ENCODE measurements at regions not wholly inside any gene's neighbourhood (a gene's known extent, or its start where the extent isn't known, plus 50 kb on each side); places are given as distances from the start of the nearest gene placed in this dataset.

DNA sequence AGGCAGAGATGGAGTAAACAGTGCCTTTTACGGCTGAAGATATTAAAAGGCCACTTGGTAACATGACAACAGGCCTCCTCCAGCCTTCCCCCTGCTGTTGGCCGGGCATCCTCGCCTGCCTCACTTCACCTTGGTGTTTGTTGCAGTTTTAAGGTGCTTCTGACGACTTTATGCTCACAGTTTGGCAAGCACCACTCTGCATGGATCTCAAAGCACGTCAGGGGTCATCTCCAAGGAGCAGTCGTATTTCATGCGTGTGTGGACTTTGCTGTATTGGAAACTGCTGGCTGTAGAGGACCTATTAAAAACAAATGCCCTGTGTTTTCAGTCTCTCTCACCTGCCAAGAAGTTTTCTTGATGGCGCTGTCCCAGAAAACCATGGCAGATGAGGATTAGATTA lies 483.1 kb downstream of the RPS24 start:
- no peak for DNase-seq (ENCODE audit: low spot score)

DNA sequence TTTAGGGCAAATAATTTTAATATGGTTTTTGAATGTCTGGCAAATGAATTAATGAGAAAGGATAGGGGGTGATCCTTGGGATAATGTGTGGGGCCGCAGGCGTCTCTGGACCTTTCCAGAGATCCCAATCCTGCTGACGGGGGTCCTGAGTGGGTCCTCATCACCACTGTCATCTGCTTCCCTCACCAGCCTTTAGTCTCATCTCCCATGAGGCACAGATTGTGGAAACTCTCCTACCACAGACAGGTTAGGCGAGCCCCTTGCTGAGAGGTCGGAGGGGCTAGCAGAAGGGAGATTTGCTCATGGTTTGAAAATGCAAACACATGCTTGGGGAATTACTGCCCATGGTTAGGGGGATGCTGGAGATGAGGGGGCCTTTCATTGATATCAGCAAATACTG lies 484.6 kb downstream of the RPS24 start:
- no peak for DNase-seq (ENCODE audit: low spot score)

DNA sequence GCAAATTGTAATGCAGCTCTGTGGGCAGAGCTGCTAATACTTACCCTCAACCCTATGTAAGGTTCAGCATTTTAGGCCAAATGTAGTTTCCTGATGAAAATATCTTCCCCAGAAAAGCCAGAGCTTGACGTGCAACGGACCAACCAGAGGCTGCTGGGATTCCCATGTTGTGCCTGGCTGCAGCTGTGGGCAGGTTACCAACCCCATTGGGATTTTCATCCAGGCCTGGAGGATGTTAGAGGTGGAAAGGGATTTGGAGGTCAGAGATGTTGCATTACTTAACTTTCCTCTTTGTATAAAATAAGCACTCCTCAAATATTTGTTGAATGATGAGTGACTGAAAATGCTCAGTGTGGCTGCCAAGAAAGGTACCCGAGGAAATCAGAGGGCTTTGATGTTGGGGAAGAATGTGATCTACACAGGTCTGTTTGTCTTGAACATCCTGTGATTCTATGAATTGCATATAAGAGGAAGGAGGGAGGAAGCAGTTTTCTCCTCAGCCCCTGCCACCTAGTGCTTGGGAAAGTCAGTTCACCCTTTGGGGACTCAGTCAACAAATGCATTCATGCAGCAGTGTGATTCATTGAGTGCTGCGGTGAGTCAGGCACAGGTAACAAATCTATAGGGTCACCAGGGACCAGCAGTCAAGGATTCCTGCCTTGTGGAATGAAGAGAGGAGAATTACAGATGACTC lies 487.2 kb downstream of the RPS24 start:
- peak; percentile 34 for DNase-seq (ENCODE audit: low spot score)

DNA sequence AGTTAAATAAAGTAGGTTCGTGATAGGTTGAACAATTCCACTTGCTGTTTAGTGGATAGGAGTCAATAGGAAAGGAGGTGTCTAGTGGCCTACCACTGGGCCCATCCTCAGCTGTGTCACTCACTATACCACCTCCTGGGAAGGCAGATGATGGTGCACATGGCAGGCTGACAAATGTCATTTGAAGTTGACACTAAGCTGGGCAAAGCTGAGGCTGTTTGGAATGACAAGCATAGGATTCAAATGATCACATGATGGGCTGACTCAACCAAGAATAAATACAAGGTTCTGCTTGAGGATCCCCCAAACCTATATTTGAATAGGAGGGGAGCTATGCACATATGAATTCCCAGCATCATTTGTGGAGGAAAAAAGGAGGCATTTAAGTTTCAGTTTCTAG lies 489.8 kb downstream of the RPS24 start:
- DNase-seq (ENCODE audit: low spot score), result no peak

- no peak for DNase-seq (ENCODE audit: low spot score)
Measured at GRCh38 chr10:78524342-78524741, 490.7 kb downstream of the RPS24 start.

DNA sequence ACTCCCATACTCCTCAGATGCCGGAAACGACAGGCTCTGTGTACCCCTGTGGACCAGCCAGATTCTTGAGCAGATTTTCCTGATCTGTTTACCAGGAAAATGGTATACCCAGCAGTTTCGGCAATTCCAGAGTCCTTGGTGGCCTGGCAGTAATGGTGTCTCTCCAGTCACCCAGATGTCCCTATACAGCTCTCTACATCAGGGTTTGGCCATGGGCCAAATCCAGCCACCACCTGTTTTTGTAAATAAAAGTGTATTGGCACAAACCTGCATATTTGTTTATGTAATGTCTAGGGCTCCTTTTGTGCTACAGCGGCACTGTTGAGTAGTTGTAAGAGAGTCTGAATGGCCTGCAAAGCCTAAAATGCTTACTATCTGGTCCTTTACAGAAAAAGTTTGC lies 491.3 kb downstream of the RPS24 start:
- DNase-seq (ENCODE audit: low spot score), result no peak

GRCh38 chr10:78526347-78526746 lies 492.7 kb downstream of the RPS24 start:
- DNase-seq (ENCODE audit: low spot score), result no peak

- no peak for DNase-seq (ENCODE audit: low spot score)
Measured at GRCh38 chr10:78527296-78527695, 493.6 kb downstream of the RPS24 start.

- no peak for DNase-seq (ENCODE audit: low spot score)
Measured at GRCh38 chr10:78528749-78529204, 495.1 kb downstream of the RPS24 start.

GRCh38 chr10:78529262-78529661 lies 495.6 kb downstream of the RPS24 start:
- DNase-seq (ENCODE audit: low spot score), result no peak

DNA sequence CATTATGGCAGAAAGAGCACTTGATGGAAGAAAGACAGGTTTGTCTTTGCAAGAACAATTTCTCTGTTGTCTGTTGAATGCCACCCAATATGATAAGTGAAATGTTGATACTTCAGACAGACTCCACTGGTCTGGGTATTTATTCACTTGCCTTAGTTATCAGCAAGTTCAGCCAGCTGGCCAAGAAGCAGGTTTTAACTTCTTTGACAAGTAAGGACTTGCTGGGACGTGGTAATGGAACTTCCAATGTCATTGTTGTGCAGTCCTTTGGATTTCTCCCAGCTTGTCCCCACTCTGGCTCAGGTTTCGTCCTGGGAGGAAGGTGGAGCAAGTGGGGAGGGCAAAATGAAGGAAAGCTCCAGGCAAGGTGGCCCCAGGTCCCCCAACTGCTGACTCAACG lies 497.4 kb downstream of the RPS24 start:
- no peak for DNase-seq (ENCODE audit: low spot score)

GRCh38 chr10:78532480-78533042 lies 498.9 kb downstream of the RPS24 start:
- DNase-seq (ENCODE audit: low spot score), result no peak

DNA sequence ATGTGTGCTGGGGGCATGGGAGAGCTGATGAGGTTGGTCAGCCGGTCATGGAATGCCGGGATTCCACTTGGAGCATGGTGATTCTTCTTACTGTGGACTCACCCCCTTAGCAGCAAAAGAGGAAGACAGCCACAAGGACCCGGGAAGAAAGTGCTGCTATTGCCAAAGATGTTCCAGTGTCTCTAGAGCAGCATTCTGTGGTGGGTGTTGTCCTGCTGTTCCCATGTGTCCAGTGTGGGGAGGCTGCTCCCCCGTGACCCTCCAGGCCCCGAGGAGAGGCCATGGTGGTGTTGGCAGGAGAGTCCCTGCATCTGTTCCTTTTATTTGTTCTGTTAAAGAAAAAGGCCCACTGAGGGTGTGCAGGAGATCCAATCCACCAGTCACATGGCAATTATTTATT lies 499.4 kb downstream of the RPS24 start:
- DNase-seq (ENCODE audit: low spot score), result no peak

GRCh38 chr10:78533776-78534175 lies 500.1 kb downstream of the RPS24 start:
- no peak for DNase-seq (ENCODE audit: low spot score)

GRCh38 chr10:78535716-78536218 lies 502.1 kb downstream of the RPS24 start:
- DNase-seq (ENCODE audit: low spot score), result no peak

DNA sequence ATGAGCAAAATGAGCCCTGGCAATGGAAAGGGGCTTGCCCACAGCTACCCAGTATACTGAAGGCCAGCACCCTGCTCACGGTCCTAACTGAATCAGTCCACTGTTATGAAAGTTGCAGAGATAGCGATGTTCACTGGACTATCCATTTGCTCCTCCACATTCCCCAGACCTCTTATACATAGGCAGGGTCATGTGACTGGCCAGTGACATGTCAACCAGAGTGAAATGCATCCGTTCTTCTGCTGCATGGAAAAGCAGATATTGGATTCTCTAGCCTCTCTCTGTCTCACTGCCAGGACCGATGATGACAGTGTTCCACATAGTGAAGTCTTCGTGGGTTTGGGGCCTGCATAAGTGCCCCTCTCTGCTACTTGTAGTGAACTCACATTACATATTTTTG lies 503.4 kb downstream of the RPS24 start:
- no peak for DNase-seq (ENCODE audit: low spot score)

DNA sequence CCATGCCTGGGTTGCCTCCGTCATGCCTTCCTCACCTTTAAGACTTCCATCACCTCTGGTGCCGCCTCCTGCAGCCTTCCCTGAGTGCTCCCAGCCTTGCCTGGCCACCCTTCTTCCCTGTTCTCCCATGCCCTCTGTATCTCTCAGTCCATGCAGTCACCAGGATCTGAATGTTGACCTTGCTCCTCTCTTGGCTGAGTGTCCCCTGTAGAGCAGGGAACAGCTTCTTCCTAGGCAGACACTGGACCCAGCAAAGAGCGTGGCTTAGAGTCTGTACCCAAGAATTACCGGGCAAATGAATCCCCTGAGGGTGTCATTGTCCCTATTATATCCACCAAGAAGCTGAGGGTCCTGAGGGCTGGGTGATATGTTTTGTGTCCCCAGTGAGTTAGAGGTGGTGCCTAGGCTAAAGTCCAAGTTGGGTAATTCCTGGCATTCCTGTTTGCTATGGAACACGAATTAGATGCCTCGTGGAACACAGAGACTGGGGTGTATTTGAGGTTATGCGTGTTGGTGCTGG lies 505.6 kb downstream of the RPS24 start:
- no peak for DNase-seq (ENCODE audit: low spot score)

GRCh38 chr10:78540355-78541076 lies 506.9 kb downstream of the RPS24 start:
- DNase-seq (ENCODE audit: low spot score), result no peak

DNA sequence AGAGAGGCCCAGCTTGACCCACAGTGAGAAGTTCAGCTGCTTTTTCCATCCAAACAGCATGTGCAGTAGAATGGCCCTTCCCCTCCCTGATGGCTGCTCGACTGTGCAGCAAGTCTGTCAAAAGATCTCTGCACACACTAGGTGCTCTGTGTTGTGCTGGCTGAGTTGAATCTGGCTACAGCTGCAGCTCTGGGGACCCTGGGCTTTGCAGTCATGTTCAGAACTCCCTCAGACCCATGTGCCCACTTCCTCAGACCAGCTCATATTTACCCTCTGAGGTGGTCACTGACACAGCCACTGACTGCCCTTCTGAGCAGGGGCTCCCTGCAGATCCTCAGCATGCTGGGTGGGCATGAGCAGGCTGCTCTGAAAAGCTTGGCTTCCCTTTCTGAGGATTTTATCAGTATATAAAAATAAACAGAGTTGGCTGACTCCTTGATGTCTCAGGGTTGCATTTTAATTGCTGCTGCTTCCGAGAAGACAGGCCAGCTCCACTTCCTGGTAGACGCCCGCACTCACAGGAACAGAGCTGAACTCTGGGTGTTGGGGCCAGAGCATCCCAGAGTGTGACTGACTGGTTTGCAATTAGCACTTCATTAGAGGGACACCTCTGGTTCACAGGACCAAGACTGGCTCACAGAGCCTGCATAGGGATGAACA lies 507.9 kb downstream of the RPS24 start:
- DNase-seq (ENCODE audit: low spot score), result no peak

DNA sequence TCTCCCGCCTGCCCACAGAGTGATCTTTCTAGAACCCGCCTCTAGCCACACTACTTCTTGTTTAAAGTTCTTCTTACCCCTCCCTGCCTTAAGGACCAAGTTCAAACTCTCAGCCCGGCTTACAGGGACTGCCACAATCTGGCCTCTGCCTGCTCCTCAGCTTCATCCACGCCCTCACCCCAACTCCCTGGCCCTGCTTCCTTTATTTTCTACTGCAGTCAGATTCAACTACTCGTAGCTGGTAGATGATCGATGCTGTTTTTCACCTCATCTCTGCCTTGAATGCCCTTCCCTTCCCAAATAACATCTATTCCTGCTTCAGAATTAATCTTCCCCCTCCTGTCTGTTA lies 508.5 kb downstream of the RPS24 start:
- DNase-seq (ENCODE audit: low spot score), result no peak

GRCh38 chr10:78542521-78542920 lies 508.9 kb downstream of the RPS24 start:
- DNase-seq (ENCODE audit: low spot score), result no peak

DNA sequence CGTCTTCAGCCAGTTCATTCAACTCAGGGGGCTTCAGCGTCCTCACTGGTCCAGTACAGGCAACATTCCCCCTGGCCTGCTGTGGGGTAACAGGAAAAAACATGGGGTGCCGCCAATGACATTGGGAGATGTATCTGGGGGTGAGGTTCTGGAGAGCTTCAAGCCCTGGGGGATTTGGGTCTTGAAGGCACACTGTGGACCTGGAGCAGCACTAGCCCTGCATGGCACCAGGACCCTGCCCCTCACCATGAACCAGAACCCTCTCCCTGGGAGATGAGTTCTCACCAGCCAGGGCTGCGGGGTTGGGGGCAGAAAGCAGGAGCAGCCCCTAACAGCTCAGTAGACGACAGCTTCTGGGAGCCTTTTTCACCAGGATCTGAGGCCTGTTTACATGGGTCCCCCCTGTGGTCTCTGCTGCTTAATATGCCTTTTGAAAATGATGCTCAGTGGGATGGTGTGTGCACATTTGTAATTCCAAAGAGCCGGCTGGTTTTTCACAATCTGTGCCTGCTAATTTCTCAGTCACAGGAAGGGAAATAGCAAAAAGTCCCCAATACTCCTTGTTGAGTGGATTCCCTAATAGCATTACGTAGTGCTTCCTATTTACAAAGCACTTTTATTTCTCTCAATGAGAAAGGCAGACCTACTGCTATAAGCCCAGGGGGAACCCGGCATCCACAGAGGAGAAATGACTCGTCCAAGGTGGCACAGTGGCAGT lies 509.5 kb downstream of the RPS24 start:
- DNase-seq (ENCODE audit: low spot score), result no peak

All from AG08395 (cell line).